Endothelial cell of umbilical vein (primary cell): ENCODE measurements at regions not wholly inside any gene's neighbourhood (a gene's known extent, or its start where the extent isn't known, plus 50 kb on each side); places are given as distances from the start of the nearest gene placed in this dataset.

ENCODE experiments used
- BruUV-seq: library from RNA; stranded (reverse); fragments of 400-500 nt; replicated peaks from 2 replicates; lab custom pipeline; 2021; lab: Mats Ljungman, UMichigan
- CTCF ChIA-PET: fragments of 300-600, 350-600 bp; sonication (Branson Sonifier 250); formaldehyde crosslinking; loops from one replicate; lab custom pipeline; 2021; ENCODE audit warnings: antibody characterized with exemption, inconsistent platforms; lab: Charles Lee
- POLR2A ChIA-PET: fragments of 300-600, 350-600 bp; sonication (Branson Sonifier 250); formaldehyde crosslinking; loops from one replicate; lab custom pipeline; 2021; ENCODE audit warnings: antibody characterized with exemption, inconsistent platforms; lab: Charles Lee
- DNase-seq: peaks from one replicate; pipeline ENCODE4 v3.0.0-alpha.2; 2011; ENCODE audit warnings: low read depth, low spot score
- FAIRE-seq: peaks from 2 replicates; lab custom pipeline; 2011; peaks lifted over from hg19 to GRCh38; lab: Jason Lieb, UNC
- H2AFZ ChIP-seq: 2 replicates; pipeline ENCODE4 v1.6.0; 2012; ENCODE audit warnings: low read depth, low read length, control low read depth, inconsistent platforms
- H3K27ac ChIP-seq: 2 replicates; pipeline ENCODE4 v1.5.1; 2011; ENCODE audit warnings: low read depth, mild to moderate bottlenecking, control low read depth, low read length, moderate library complexity; ENCODE audit not compliant: insufficient read depth
- H3K27me3 ChIP-seq, 2 experiments: 2 replicates each; pipeline versions ENCODE4 v1.6.0 to v1.6.1; 2011; ENCODE audit warnings: low read length in 2 of 2, mixed read lengths in 1 of 2; ENCODE audit not compliant: control insufficient read depth in 2 of 2, insufficient read depth in 2 of 2
- H3K36me3 ChIP-seq, 2 experiments: 2 replicates in 1 of 2; 3 replicates in 1 of 2; pipeline ENCODE4 v1.5.1; 2011; ENCODE audit warnings: low read length in 2 of 2, mild to moderate bottlenecking in 1 of 2, moderate library complexity in 1 of 2; ENCODE audit not compliant: control insufficient read depth in 2 of 2, insufficient read depth in 2 of 2; ENCODE audit errors: extremely low read depth in 1 of 2
- H3K4me1 ChIP-seq: 3 replicates; pipeline ENCODE4 v1.5.1; 2011; ENCODE audit warnings: mild to moderate bottlenecking, low read length; ENCODE audit not compliant: control insufficient read depth, insufficient read depth; ENCODE audit errors: extremely low read depth
- H3K4me2 ChIP-seq: 2 replicates; pipeline ENCODE4 v1.6.1; 2011; ENCODE audit warnings: low read length, control low read depth, mixed read lengths; ENCODE audit not compliant: insufficient read depth
- H3K4me3 ChIP-seq, 3 experiments: fragments of 200-600 bp in 1 of 3; sonication (generic), shearing (Covaris generic) in 1 of 3; replicated peaks in 1 of 3; 2 replicates each; pipeline ENCODE4 v1.5.1; 2011 to 2016; ENCODE audit warnings: control low read depth in 3 of 3, low read length in 3 of 3, mild to moderate bottlenecking in 2 of 3, inconsistent platforms in 1 of 3, low read depth in 1 of 3, moderate library complexity in 1 of 3; ENCODE audit not compliant: insufficient read depth in 1 of 3
- H3K79me2 ChIP-seq: 2 replicates; pipeline ENCODE4 v1.6.0; 2012; ENCODE audit warnings: low read length, inconsistent platforms; ENCODE audit not compliant: control insufficient read depth, insufficient read depth
- H3K9ac ChIP-seq: replicated peaks from 2 replicates; pipeline ENCODE3; 2011; ENCODE audit warnings: low read length, control low read depth; ENCODE audit not compliant: insufficient read depth; ENCODE audit errors: extremely low read depth
- H3K9me1 ChIP-seq: replicated peaks from 3 replicates; pipeline ENCODE4 v1.6.0; 2011; ENCODE audit warnings: mild to moderate bottlenecking, low read length; ENCODE audit not compliant: control insufficient read depth, insufficient read depth; ENCODE audit errors: extremely low read depth
- H3K9me3 ChIP-seq: replicated peaks from 2 replicates; pipeline ENCODE4 v1.5.1; 2012; ENCODE audit warnings: low read length, inconsistent platforms; ENCODE audit not compliant: control insufficient read depth, insufficient read depth
- H4K20me1 ChIP-seq: replicated peaks from 2 replicates; pipeline ENCODE3; 2011; ENCODE audit warnings: mild to moderate bottlenecking, low read length; ENCODE audit not compliant: control insufficient read depth, insufficient read depth; ENCODE audit errors: extremely low read depth
- EZH2 ChIP-seq: IDR thresholded peaks from 2 replicates; pipeline ENCODE4 v1.6.1; 2012; ENCODE audit warnings: borderline replicate concordance, low read depth, mild to moderate bottlenecking, moderate library complexity, low read length, inconsistent platforms; ENCODE audit not compliant: severe bottlenecking
- FOS ChIP-seq: IDR thresholded peaks from 2 replicates; pipeline ENCODE4 v1.6.1; 2011; ENCODE audit warnings: mild to moderate bottlenecking, low read length, moderate library complexity, borderline replicate concordance; ENCODE audit not compliant: insufficient read depth
- GATA2 ChIP-seq: IDR thresholded peaks from 2 replicates; pipeline ENCODE4 v1.7.0; 2011; ENCODE audit warnings: low read depth, mild to moderate bottlenecking, moderate library complexity, mixed read lengths, low read length; ENCODE audit not compliant: insufficient read length, insufficient read depth
- JUN ChIP-seq: IDR thresholded peaks from 2 replicates; pipeline ENCODE4 v1.6.1; 2011; ENCODE audit warnings: borderline replicate concordance, low read depth; ENCODE audit not compliant: insufficient read length, insufficient read depth
- MYC ChIP-seq: IDR thresholded peaks from one replicate; pipeline ENCODE4 v1.6.1; 2011; ENCODE audit warnings: mild to moderate bottlenecking, low read depth, low read length
- POLR2A ChIP-seq: IDR thresholded peaks from 2 replicates; pipeline ENCODE4 v1.6.1; 2012; ENCODE audit warnings: low read depth, mild to moderate bottlenecking, control low read depth, low read length
- POLR2AphosphoS5 ChIP-seq: IDR thresholded peaks from 2 replicates; pipeline ENCODE4 v1.6.1; 2012; ENCODE audit warnings: low read depth, mild to moderate bottlenecking, control low read depth, low read length, moderate library complexity; ENCODE audit not compliant: insufficient read depth
- dilution Hi-C: fragments of 300-500 bp; cut with MboI; formaldehyde crosslinking; loops from one replicate; pipeline ENCODE4 v1.15.0; 2019; ENCODE audit warnings: low sequenced_read_pairs; ENCODE audit not compliant: extremely low pct_ligation_motif_present
- intact Hi-C: fragments of 100-400 bp; cut with micrococcal nuclease; formaldehyde crosslinking; loops from one replicate; pipeline ENCODE4 v1.10.0; 2022
- TF ChIP-seq, protein P1 (sequence below): IDR thresholded peaks from 2 replicates; pipeline ENCODE4 v1.6.1; 2011; ENCODE audit not compliant: insufficient read depth, insufficient read length
- TF ChIP-seq, protein P2 (sequence below), 2 donors: IDR thresholded peaks; 1 replicate in 1 of 2; 2 replicates in 1 of 2; pipeline ENCODE4 v1.5.1; 2011; ENCODE audit warnings: low read length in 2 of 2, mild to moderate bottlenecking in 2 of 2, moderate library complexity in 2 of 2, control low read depth in 1 of 2, inconsistent platforms in 1 of 2, low read depth in 1 of 2; ENCODE audit not compliant: insufficient read depth in 1 of 2; ENCODE audit errors: extremely low read depth in 1 of 2

DNA sequence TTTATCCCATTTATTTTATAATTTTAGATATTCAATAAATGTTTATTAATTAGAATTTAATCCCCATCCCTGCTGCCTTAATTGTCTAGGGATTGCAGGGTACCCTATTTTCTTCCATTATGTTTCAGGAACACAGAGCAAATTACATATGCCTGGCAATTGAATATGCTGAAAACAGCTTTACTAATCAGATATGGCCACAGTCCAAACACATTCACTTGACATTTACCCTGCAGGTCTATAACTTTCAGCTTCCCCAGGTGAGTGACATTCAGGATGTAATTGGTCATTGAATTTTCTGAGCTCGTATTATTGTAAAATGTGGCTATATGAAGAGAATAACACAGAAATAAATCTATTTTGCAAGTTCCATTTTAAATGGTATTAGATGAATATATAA lies 218.7 kb upstream of the NDST4 start:
- no peaks in the 10 kb centered on the region for H3K9me3 ChIP-seq
- no peaks in the 10 kb centered on the region for H3K4me1 ChIP-seq
- POLR2A ChIA-PET: no interaction called here
- no peaks in the 10 kb centered on the region for H3K79me2 ChIP-seq
- no peak overlapping the region for H3K4me2 ChIP-seq
- DNase-seq (no peak), FAIRE-seq (no peak)
- intact Hi-C loops (no loop called here), dilution Hi-C loops (no loop called here)
- H2AFZ ChIP-seq: no peak overlapping the region
- TF ChIP-seq, protein P1, sequence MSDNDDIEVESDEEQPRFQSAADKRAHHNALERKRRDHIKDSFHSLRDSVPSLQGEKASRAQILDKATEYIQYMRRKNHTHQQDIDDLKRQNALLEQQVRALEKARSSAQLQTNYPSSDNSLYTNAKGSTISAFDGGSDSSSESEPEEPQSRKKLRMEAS: no peak
- TF ChIP-seq EZH2: no peak
- no peak for TF ChIP-seq POLR2AphosphoS5
- no peak for TF ChIP-seq POLR2A
- TF ChIP-seq, protein P2, sequence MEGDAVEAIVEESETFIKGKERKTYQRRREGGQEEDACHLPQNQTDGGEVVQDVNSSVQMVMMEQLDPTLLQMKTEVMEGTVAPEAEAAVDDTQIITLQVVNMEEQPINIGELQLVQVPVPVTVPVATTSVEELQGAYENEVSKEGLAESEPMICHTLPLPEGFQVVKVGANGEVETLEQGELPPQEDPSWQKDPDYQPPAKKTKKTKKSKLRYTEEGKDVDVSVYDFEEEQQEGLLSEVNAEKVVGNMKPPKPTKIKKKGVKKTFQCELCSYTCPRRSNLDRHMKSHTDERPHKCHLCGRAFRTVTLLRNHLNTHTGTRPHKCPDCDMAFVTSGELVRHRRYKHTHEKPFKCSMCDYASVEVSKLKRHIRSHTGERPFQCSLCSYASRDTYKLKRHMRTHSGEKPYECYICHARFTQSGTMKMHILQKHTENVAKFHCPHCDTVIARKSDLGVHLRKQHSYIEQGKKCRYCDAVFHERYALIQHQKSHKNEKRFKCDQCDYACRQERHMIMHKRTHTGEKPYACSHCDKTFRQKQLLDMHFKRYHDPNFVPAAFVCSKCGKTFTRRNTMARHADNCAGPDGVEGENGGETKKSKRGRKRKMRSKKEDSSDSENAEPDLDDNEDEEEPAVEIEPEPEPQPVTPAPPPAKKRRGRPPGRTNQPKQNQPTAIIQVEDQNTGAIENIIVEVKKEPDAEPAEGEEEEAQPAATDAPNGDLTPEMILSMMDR (IDR thresholded peaks at IDR 0.05; ENCODE audit: extremely low read depth in 1 of 2, insufficient read depth in 1 of 2, low read depth in 1 of 2, low read length in 2 of 2): no peak
- no peak for TF ChIP-seq GATA2
- no peak for TF ChIP-seq FOS
- TF ChIP-seq JUN: no peak
- TF ChIP-seq MYC: no peak
- H3K9me1 ChIP-seq: no peaks in the 10 kb centered on the region
- no peaks in the 10 kb centered on the region for H4K20me1 ChIP-seq
- no peak overlapping the region for H3K9ac ChIP-seq
- no peak overlapping the region for H3K4me3 ChIP-seq
- no peak overlapping the region for H3K27ac ChIP-seq
- CTCF ChIA-PET: no interaction called here
- no peaks in the 10 kb centered on the region for H3K27me3 ChIP-seq
- BruUV-seq: no TSS peak
- no peaks in the 10 kb centered on the region for H3K36me3 ChIP-seq
